ENCODE measurements at regions not wholly inside any gene's neighbourhood (a gene's known extent, or its start where the extent isn't known, plus 50 kb on each side); places are given as distances from the start of the nearest gene placed in this dataset.

DNA sequence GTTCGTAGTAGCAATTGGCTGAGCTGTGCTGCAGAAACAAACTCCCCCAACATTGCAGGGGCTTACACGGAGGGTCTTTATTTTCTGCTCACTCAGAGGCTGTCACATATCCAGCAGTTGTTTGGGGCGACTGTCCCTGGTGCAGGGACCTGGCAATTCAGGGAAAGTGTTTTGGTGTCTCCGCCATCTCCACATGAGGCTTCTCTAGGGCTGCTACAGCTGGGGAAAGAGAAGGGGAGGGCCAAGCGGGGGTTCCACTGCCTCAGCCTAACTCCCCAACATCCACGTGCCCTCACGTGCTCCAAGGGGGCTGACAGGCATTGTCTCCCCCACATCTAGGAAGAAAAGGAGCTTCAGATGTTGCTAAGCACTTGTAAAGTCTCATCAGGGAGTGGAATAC lies 61.3 kb upstream of the NXT1 start:
- no peak overlapping the region for H2BK120ac ChIP-seq (ENCODE audit: low read depth, low read length)
- peaks cover 21% of the 10 kb centered on the region for H3K27me3 ChIP-seq (ENCODE audit: control insufficient read depth, insufficient read depth, low read length)
- no peak overlapping the region for H2BK20ac ChIP-seq (ENCODE audit: low read depth, low read length)
- intact Hi-C loops (cut with micrococcal nuclease) (no loop called here), in situ Hi-C loops (cut with MboI; ENCODE audit: low sequenced_read_pairs) (no loop called here), dilution Hi-C loops (cut with HindIII; ENCODE audit: low sequenced_read_pairs, unreplicated experiment) (no loop called here)
- H2BK15ac ChIP-seq (ENCODE audit: low read depth, low read length) = no peak overlapping the region
- POLR2A ChIA-PET (ENCODE audit: unreplicated experiment) = no interaction called here
- no peaks in the 10 kb centered on the region for H3K36me3 ChIP-seq (ENCODE audit: control insufficient read depth, insufficient read depth, low read length)
- no peak overlapping the region for H3K14ac ChIP-seq (replicated peaks; ENCODE audit: low read depth, low read length)
- H3K4me2 ChIP-seq (ENCODE audit: low read depth, low read length) = no peak overlapping the region
- no peak overlapping the region for H2AFZ ChIP-seq (replicated peaks; ENCODE audit: low read length, poor library complexity)
- no peak overlapping the region for H2AK5ac ChIP-seq (ENCODE audit: low read depth, low read length)
- H3K27ac ChIP-seq (ENCODE audit: insufficient read depth, low read length) = no peak overlapping the region
- no peak for DNase-seq
- H4K91ac ChIP-seq (ENCODE audit: insufficient read depth, low read depth, low read length) = no peak overlapping the region
- CTCF ChIA-PET = no interaction called here
- H3K79me1 ChIP-seq (ENCODE audit: low read depth in 1 of 2, low read length in 2 of 2) = no peaks in the 10 kb centered on the region
- no peak overlapping the region for H3K18ac ChIP-seq (ENCODE audit: low read depth, low read length)
- no peak overlapping the region for H3K23ac ChIP-seq (ENCODE audit: low read depth, low read length)
- no peak overlapping the region for H2BK5ac ChIP-seq (ENCODE audit: low read depth, low read length, poor library complexity, severe bottlenecking)
- H4K8ac ChIP-seq (ENCODE audit: low read depth in 2 of 2, low read length in 2 of 2) = no peak overlapping the region
- H3K9me1 ChIP-seq (ENCODE audit: insufficient read depth, low read length) = no peaks in the 10 kb centered on the region
- no peak overlapping the region for H3K9ac ChIP-seq (ENCODE audit: low read depth, low read length)
- no peak overlapping the region for H3K4me3 ChIP-seq (ENCODE audit: insufficient read depth, low read depth, low read length)
- no peak for ATAC-seq (ENCODE audit: low read depth)
- H4K20me1 ChIP-seq (ENCODE audit: insufficient read depth, low read length) = no peaks in the 10 kb centered on the region
- no peaks in the 10 kb centered on the region for H3K4me1 ChIP-seq (ENCODE audit: control insufficient read depth, insufficient read depth, low read length)
- no peak overlapping the region for H2AK9ac ChIP-seq (replicated peaks; ENCODE audit: low read depth, low read length, poor library complexity)
- no TSS peak for BruUV-seq (replicated peaks)
- no CpG with 5 or more reads among the region's 7 CpGs for WGBS, 2 experiments (ENCODE audit: extremely low coverage in 2 of 2, insufficient read length in 1 of 2)
- H3K9me3 ChIP-seq (ENCODE audit: control insufficient read depth, insufficient read depth, low read length) = no peaks in the 10 kb centered on the region
- no peak overlapping the region for H3K4ac ChIP-seq (ENCODE audit: low read depth, low read length)
- H4K5ac ChIP-seq (ENCODE audit: low read depth, low read length) = no peak overlapping the region
- no peak for TF ChIP-seq CHD1 (IDR thresholded peaks at IDR 0.05; ENCODE audit: low read depth, low read length)
- TF ChIP-seq, protein P1, sequence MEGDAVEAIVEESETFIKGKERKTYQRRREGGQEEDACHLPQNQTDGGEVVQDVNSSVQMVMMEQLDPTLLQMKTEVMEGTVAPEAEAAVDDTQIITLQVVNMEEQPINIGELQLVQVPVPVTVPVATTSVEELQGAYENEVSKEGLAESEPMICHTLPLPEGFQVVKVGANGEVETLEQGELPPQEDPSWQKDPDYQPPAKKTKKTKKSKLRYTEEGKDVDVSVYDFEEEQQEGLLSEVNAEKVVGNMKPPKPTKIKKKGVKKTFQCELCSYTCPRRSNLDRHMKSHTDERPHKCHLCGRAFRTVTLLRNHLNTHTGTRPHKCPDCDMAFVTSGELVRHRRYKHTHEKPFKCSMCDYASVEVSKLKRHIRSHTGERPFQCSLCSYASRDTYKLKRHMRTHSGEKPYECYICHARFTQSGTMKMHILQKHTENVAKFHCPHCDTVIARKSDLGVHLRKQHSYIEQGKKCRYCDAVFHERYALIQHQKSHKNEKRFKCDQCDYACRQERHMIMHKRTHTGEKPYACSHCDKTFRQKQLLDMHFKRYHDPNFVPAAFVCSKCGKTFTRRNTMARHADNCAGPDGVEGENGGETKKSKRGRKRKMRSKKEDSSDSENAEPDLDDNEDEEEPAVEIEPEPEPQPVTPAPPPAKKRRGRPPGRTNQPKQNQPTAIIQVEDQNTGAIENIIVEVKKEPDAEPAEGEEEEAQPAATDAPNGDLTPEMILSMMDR (conservative IDR thresholded peaks at IDR 0.05; ENCODE audit: low read depth, low read length) = no peak
- no peak for TF ChIP-seq RFX5 (IDR thresholded peaks at IDR 0.05; ENCODE audit: low read depth, low read length)
- no peak for TF ChIP-seq MXI1 (IDR thresholded peaks at IDR 0.05; ENCODE audit: borderline replicate concordance, low read depth, low read length)
- no peak for TF ChIP-seq CEBPB (IDR thresholded peaks at IDR 0.05; ENCODE audit: low read depth, low read length)
- no peak for TF ChIP-seq BHLHE40 (IDR thresholded peaks at IDR 0.05; ENCODE audit: low read depth, low read length)
- no peak for TF ChIP-seq NFE2L2 (IDR thresholded peaks at IDR 0.05; ENCODE audit: low read depth, low read length)
- TF ChIP-seq MAZ (IDR thresholded peaks at IDR 0.05; ENCODE audit: borderline replicate concordance, low read depth, low read length) = no peak
- no peak for TF ChIP-seq POLR2A (IDR thresholded peaks at IDR 0.05; ENCODE audit: low read depth, low read length)
- TF ChIP-seq, protein P2, sequence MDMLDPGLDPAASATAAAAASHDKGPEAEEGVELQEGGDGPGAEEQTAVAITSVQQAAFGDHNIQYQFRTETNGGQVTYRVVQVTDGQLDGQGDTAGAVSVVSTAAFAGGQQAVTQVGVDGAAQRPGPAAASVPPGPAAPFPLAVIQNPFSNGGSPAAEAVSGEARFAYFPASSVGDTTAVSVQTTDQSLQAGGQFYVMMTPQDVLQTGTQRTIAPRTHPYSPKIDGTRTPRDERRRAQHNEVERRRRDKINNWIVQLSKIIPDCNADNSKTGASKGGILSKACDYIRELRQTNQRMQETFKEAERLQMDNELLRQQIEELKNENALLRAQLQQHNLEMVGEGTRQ (IDR thresholded peaks at IDR 0.05; ENCODE audit: low read depth, low read length) = no peak
- no peak for TF ChIP-seq MAFK (IDR thresholded peaks at IDR 0.05; ENCODE audit: low read depth, low read length)
- no peak for TF ChIP-seq SMC3 (IDR thresholded peaks at IDR 0.05; ENCODE audit: low read depth, low read length)
- TF ChIP-seq, protein P3, sequence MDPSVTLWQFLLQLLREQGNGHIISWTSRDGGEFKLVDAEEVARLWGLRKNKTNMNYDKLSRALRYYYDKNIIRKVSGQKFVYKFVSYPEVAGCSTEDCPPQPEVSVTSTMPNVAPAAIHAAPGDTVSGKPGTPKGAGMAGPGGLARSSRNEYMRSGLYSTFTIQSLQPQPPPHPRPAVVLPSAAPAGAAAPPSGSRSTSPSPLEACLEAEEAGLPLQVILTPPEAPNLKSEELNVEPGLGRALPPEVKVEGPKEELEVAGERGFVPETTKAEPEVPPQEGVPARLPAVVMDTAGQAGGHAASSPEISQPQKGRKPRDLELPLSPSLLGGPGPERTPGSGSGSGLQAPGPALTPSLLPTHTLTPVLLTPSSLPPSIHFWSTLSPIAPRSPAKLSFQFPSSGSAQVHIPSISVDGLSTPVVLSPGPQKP (IDR thresholded peaks at IDR 0.05; ENCODE audit: borderline replicate concordance, low read depth, low read length) = no peak
- TF ChIP-seq FOS (IDR thresholded peaks at IDR 0.05; ENCODE audit: low read depth, low read length) = no peak
- no peak for TF ChIP-seq RCOR1 (IDR thresholded peaks at IDR 0.05; ENCODE audit: insufficient replicate concordance, low read length)
- no peak for TF ChIP-seq RAD21 (IDR thresholded peaks at IDR 0.05; ENCODE audit: low read length)
- no peak overlapping the region for H3K56ac ChIP-seq (ENCODE audit: extremely low read depth, insufficient read depth, low read length)
